Heart left ventricle (tissue), 13 donors: ENCODE measurements at regions not wholly inside any gene's neighbourhood (a gene's known extent, or its start where the extent isn't known, plus 50 kb on each side); places are given as distances from the start of the nearest gene placed in this dataset.

Experiments used
- POLR2A ChIP-seq, 2 donors: fragments of 450-650 bp; IDR thresholded peaks; one replicate each; pipeline ENCODE4 v1.6.1; 2017; ENCODE audit warnings: antibody characterized with exemption in 2 of 2, mild to moderate bottlenecking in 2 of 2, moderate library complexity in 2 of 2
- TF ChIP-seq, protein P1 (sequence below), 12 donors: fragments of 200-600 bp; sonication (generic) in 4 of 12; IDR thresholded peaks; one replicate each; pipeline versions ENCODE4 v1.5.0 to v1.8.0; 2018 to 2022; ENCODE audit warnings: antibody characterized with exemption in 12 of 12, mild to moderate bottlenecking in 5 of 12
- donor health status: ischemic (EF 13 %, LVEDD 7.1; RV severe dilation, severe dysfunction).
- donor health status: DM: no; HTN: yes; CAD: no.
- donor health status: DM: no; HTN: no; CAD: no.
- donor health status: ischemic (EF 25% LVEDD 6.9; RV normal size, moderate dysfunction).
- donor health status: ischemic (EF 25% LVEDD 5.7; RV mildly dilated, moderate dysfunction).
- donor health status: ischemic (EF 35%, LVEDD 5.7; RV mildly dilated, moderate dysfunction).
- donor health status: nonischemic (EF 11% LVEDD 7.7; RV severe dilation, severe dysfunction).
- donor health status: DM: yes; HTN: yes; CAD: no.
- donor health status: PGD.
- donor health status: ischemic (EF 29% LVEDD 5.4; RV normal size, mild dysfunction).
- donor health status: nonischemic (EF 23%, LVEDD 6.1; RV moderate dilation, normal function).

DNA sequence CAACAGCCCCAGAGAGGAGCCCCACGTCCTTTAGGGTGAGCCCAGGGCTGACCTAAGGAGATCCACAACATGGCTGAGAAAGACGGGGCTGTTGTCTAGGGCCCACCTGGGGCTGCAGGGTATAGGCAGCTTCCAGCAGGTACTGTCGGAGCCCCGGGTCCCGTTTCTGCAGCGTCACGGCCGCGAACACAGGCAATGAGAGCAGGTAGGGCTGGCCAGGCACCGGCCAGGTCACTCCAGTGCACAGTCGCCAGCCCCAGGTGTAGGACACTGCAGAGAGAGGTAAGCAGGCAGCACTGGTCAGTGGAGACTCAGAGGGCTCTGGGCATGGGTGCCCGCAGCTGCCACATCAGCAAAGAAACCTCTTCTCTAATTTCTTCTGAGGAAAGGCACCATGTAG is 115.2 kb downstream of the LITAF start:
- TF ChIP-seq, protein P1, sequence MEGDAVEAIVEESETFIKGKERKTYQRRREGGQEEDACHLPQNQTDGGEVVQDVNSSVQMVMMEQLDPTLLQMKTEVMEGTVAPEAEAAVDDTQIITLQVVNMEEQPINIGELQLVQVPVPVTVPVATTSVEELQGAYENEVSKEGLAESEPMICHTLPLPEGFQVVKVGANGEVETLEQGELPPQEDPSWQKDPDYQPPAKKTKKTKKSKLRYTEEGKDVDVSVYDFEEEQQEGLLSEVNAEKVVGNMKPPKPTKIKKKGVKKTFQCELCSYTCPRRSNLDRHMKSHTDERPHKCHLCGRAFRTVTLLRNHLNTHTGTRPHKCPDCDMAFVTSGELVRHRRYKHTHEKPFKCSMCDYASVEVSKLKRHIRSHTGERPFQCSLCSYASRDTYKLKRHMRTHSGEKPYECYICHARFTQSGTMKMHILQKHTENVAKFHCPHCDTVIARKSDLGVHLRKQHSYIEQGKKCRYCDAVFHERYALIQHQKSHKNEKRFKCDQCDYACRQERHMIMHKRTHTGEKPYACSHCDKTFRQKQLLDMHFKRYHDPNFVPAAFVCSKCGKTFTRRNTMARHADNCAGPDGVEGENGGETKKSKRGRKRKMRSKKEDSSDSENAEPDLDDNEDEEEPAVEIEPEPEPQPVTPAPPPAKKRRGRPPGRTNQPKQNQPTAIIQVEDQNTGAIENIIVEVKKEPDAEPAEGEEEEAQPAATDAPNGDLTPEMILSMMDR (IDR thresholded peaks at IDR 0.05), result no peak
- no peak for TF ChIP-seq POLR2A (IDR thresholded peaks at IDR 0.05)
